NT2/D1 (cell line): ENCODE measurements at regions not wholly inside any gene's neighbourhood (a gene's known extent, or its start where the extent isn't known, plus 50 kb on each side); places are given as distances from the start of the nearest gene placed in this dataset.

Experiments
- DNase-seq: peaks from one replicate; pipeline ENCODE4 v3.0.0-alpha.2; 2011; ENCODE audit warnings: low read depth, low spot score
- H3K27me3 ChIP-seq: 2 replicates; pipeline ENCODE4 v1.6.0; 2011; ENCODE audit warnings: mild to moderate bottlenecking; ENCODE audit not compliant: insufficient read length, insufficient read depth
- H3K36me3 ChIP-seq: 2 replicates; pipeline ENCODE4 v1.6.1; 2011; ENCODE audit warnings: mild to moderate bottlenecking, low read length, mixed read lengths; ENCODE audit not compliant: insufficient read depth, insufficient read length
- H3K4me1 ChIP-seq: 2 replicates; pipeline ENCODE4 v1.5.1; 2011; ENCODE audit not compliant: insufficient read depth, insufficient read length
- H3K4me3 ChIP-seq: 2 replicates; pipeline ENCODE4 v1.5.1; 2011; ENCODE audit warnings: low read depth; ENCODE audit not compliant: insufficient read length
- H3K9ac ChIP-seq: 2 replicates; pipeline ENCODE4 v1.6.0; 2011; ENCODE audit warnings: low read depth; ENCODE audit not compliant: insufficient read length
- H3K9me3 ChIP-seq: 2 replicates; pipeline ENCODE4 v1.5.1; 2011; ENCODE audit warnings: mild to moderate bottlenecking, low read length; ENCODE audit not compliant: insufficient read depth
- SUZ12 ChIP-seq: IDR thresholded peaks from 2 replicates; pipeline ENCODE4 v1.6.1; 2011; ENCODE audit not compliant: insufficient read length, insufficient read depth; ENCODE audit errors: extremely low read depth
- YY1 ChIP-seq: IDR thresholded peaks from 2 replicates; pipeline ENCODE4 v1.6.1; 2011; ENCODE audit not compliant: insufficient read length, insufficient read depth
- ZNF274 ChIP-seq: IDR thresholded peaks from 2 replicates; pipeline ENCODE4 v1.6.1; 2011; ENCODE audit warnings: mild to moderate bottlenecking, low read depth, low read length

GRCh38 chr2:60676706-60677330 is 79.2 kb upstream of the PAPOLG start:
- no peak for DNase-seq
- Histone ChIP-seq H3K9me3 (no peaks in the 10 kb centered on the region), H3K4me1 (no peaks in the 10 kb centered on the region), H3K4me3 (no peak overlapping the region), H3K36me3 (no peaks in the 10 kb centered on the region), H3K9ac (no peak overlapping the region), H3K27me3 (no peaks in the 10 kb centered on the region)
- TF ChIP-seq ZNF274 (no peak), SUZ12 (no peak), YY1 (no peak)

DNA sequence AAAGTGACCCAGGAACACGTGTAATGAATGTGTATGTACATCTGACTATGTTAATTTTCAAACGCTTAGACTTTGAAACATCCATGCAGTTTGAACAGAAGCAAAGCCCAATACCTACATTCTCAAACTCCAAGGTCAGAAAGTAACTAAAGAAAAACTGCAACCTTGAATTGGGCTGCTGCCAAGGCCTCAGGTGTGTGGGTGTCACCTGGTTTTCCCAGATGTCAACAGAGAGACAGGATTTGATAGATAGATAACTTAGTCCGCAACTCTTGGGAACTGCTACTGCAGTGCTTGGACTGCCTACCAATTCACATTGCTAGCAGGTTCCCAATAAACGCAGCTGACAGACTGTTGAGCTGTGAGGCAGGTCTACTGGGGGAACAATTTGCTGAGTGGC is 78.7 kb upstream of the PAPOLG start:
- TF ChIP-seq SUZ12 (no peak), YY1 (no peak), ZNF274 (no peak)
- Histone ChIP-seq H3K36me3 (no peaks in the 10 kb centered on the region), H3K27me3 (no peaks in the 10 kb centered on the region), H3K4me3 (no peak overlapping the region), H3K9ac (no peak overlapping the region), H3K9me3 (no peaks in the 10 kb centered on the region), H3K4me1 (no peaks in the 10 kb centered on the region)
- no peak for DNase-seq

DNA sequence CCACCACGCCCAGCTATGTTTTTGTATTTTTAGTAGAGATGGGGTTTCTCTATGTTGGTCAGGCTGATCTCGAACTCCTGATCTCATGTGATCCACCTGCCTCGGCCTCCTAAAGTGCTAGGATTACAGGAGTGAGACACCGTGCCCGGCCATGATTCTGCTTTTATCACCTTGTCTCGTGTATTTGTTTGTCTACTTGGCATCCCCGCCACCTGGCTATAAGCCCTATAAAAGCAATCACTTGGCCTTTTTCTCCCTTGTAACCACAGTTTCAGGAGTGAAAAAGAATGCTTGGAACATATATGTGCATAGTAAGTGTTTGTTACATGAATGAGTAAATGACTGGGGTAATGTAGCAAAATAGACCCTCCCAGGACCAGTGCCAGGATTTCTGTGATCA is 77.5 kb upstream of the PAPOLG start:
- Histone ChIP-seq H3K36me3 (no peaks in the 10 kb centered on the region), H3K4me3 (no peak overlapping the region), H3K9me3 (no peaks in the 10 kb centered on the region), H3K4me1 (no peaks in the 10 kb centered on the region), H3K9ac (no peak overlapping the region), H3K27me3 (no peaks in the 10 kb centered on the region)
- TF ChIP-seq ZNF274, result no peak
- no peak for TF ChIP-seq YY1
- TF ChIP-seq SUZ12, result no peak
- no peak for DNase-seq

DNA sequence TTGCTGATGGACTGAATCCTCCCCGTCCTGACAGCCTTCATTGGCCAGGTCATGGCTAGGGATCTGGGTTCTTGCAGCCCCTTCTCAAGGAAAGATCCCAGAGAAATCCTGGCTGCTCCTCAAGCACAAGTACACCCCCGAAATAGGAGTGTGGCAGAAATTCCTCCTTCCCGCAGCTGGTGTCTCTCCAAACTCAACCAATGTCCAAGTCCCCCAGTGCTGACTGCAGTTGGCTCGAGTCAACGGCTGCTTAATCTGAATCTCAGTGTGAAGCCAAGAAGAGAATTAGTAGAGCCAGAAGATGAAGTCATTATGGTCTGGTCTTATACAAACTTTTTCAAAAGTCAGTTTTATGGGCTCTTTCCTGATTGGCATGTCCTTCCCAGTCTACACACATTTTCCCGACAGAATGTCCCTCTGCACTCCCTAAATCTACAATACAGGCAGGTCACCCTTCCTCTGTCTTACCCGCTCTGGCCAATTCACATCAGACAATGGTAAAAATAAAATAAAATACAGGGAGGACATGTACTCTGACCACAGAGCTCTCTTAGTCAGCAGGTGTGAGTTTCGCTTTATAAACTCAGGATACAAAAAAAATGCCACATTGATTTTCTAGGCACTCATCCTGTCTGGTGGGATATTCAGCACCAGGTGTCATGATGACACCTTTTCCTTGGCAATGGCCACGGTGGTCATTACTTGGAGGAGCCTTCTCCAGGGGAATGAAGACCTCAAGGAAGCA is 76.9 kb upstream of the PAPOLG start:
- TF ChIP-seq ZNF274 (no peak), YY1 (no peak), SUZ12 (no peak)
- no peak for DNase-seq

DNA sequence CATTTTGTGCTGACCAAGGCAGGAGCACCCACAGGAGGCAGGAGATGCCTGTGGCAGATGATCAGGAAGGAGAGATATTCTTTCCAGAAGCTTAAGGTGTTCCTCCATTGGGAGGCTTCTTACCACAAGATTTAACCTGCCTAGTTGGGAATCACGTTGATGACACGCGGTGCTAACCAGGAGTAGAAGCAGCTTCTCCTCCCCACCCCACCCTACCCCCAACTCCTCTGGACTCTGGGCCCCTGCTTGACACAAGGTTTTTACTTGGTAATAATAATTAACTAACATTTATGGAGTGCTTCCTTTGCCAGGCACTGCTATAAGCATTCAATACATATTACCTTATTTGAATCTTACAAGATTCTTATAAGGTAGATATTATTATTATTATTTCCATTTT is 62.5 kb upstream of the PAPOLG start:
- DNase-seq, result no peak
- H3K4me1 ChIP-seq, result no peaks in the 10 kb centered on the region
- TF ChIP-seq YY1, result no peak
- TF ChIP-seq ZNF274, result no peak
- TF ChIP-seq SUZ12, result no peak

More for the DNA sequence above, 76.9 kb upstream of the PAPOLG start:
- no peaks in the 10 kb centered on the region for H3K9me3 ChIP-seq
- no peak overlapping the region for H3K9ac ChIP-seq
- no peaks in the 10 kb centered on the region for H3K27me3 ChIP-seq
- no peak overlapping the region for H3K4me3 ChIP-seq
- no peaks in the 10 kb centered on the region for H3K36me3 ChIP-seq
- H3K4me1 ChIP-seq, result no peaks in the 10 kb centered on the region

GRCh38 chr2:60695793-60696192 is 60.3 kb upstream of the PAPOLG start:
- TF ChIP-seq YY1 (no peak), ZNF274 (no peak), SUZ12 (no peak)
- no peak for DNase-seq
- H3K9me3 ChIP-seq, result no peaks in the 10 kb centered on the region
- H3K36me3 ChIP-seq, result no peaks in the 10 kb centered on the region
- H3K27me3 ChIP-seq, result no peaks in the 10 kb centered on the region
- H3K4me1 ChIP-seq, result no peaks in the 10 kb centered on the region
- no peak overlapping the region for H3K9ac ChIP-seq
- no peak overlapping the region for H3K4me3 ChIP-seq

More for the DNA sequence above, 62.5 kb upstream of the PAPOLG start:
- Histone ChIP-seq H3K27me3 (no peaks in the 10 kb centered on the region), H3K4me3 (no peak overlapping the region), H3K9me3 (no peaks in the 10 kb centered on the region), H3K9ac (no peak overlapping the region), H3K36me3 (no peaks in the 10 kb centered on the region)

- no peak for DNase-seq
- Histone ChIP-seq H3K4me3 (no peak overlapping the region), H3K36me3 (no peaks in the 10 kb centered on the region), H3K9ac (no peak overlapping the region), H3K9me3 (no peaks in the 10 kb centered on the region), H3K27me3 (no peaks in the 10 kb centered on the region), H3K4me1 (no peaks in the 10 kb centered on the region)
- no peak for TF ChIP-seq ZNF274
- TF ChIP-seq SUZ12, result no peak
- no peak for TF ChIP-seq YY1
Observed at GRCh38 chr2:60699617-60700016, 56.5 kb upstream of the PAPOLG start.
